DND-41 (cell line): ENCODE measurements at regions not wholly inside any gene's neighbourhood (a gene's known extent, or its start where the extent isn't known, plus 50 kb on each side); places are given as distances from the start of the nearest gene placed in this dataset.

Experiments
- ATAC-seq: fragments of 200-7000 bp; cut with Tn5 transposase; 3 replicates; pipeline ENCODE4 v1.9.1; 2021; ENCODE audit warnings: low read depth; ENCODE audit not compliant: insufficient read depth
- DNase-seq: peaks from one replicate; pipeline ENCODE4 v3.0.0-alpha.2; 2020
- H2AFZ ChIP-seq: 2 replicates; pipeline ENCODE4 v1.6.0; 2012; ENCODE audit warnings: low read depth, low read length
- H3K27ac ChIP-seq: 2 replicates; pipeline ENCODE4 v1.5.1; 2012; ENCODE audit warnings: low read length, inconsistent platforms
- H3K27me3 ChIP-seq: fragments of 200-600 bp; sonication (generic); 2 replicates; pipeline ENCODE4 v1.6.0; 2012; ENCODE audit warnings: low read length, mild to moderate bottlenecking, inconsistent platforms; ENCODE audit not compliant: insufficient read depth, poor library complexity
- H3K36me3 ChIP-seq: 2 replicates; pipeline ENCODE4 v1.5.1; 2012; ENCODE audit warnings: low read length, inconsistent platforms; ENCODE audit not compliant: insufficient read depth
- H3K4me1 ChIP-seq: 2 replicates; pipeline ENCODE4 v1.5.1; 2012; ENCODE audit warnings: mild to moderate bottlenecking, low read length; ENCODE audit not compliant: insufficient read depth
- H3K4me2 ChIP-seq: 2 replicates; pipeline ENCODE4 v1.6.0; 2012; ENCODE audit warnings: mild to moderate bottlenecking, moderate library complexity, low read length, inconsistent platforms; ENCODE audit not compliant: insufficient read depth
- H3K4me3 ChIP-seq, 2 experiments: fragments of 200-600 bp in 1 of 2; shearing (Covaris generic) in 1 of 2; 2 replicates each; pipeline ENCODE4 v1.5.1; 2012 to 2016; ENCODE audit warnings: inconsistent platforms in 2 of 2, low read length in 2 of 2, mild to moderate bottlenecking in 2 of 2, low read depth in 1 of 2, moderate library complexity in 1 of 2
- H3K79me2 ChIP-seq: 2 replicates; pipeline ENCODE4 v1.6.0; 2012; ENCODE audit warnings: low read length, inconsistent platforms; ENCODE audit not compliant: insufficient read depth
- H3K9ac ChIP-seq: 2 replicates; pipeline ENCODE4 v1.6.0; 2012; ENCODE audit warnings: low read depth, mild to moderate bottlenecking, inconsistent platforms, low read length, moderate library complexity
- H3K9me3 ChIP-seq: 2 replicates; pipeline ENCODE4 v1.5.1; 2012; ENCODE audit warnings: low read length, moderate library complexity, mild to moderate bottlenecking, inconsistent platforms; ENCODE audit not compliant: insufficient read depth, severe bottlenecking
- H4K20me1 ChIP-seq: 2 replicates; pipeline ENCODE4 v1.6.0; 2012; ENCODE audit warnings: low read length; ENCODE audit not compliant: insufficient read depth
- EZH2 ChIP-seq: IDR thresholded peaks from 3 replicates; pipeline ENCODE4 v1.6.1; 2012; ENCODE audit warnings: borderline replicate concordance, low read depth, mild to moderate bottlenecking, moderate library complexity, low read length, inconsistent platforms; ENCODE audit not compliant: severe bottlenecking
- TF ChIP-seq, protein P1 (sequence below): IDR thresholded peaks from 2 replicates; pipeline ENCODE4 v1.5.1; 2012; ENCODE audit warnings: borderline replicate concordance, low read length, moderate library complexity, mild to moderate bottlenecking; ENCODE audit not compliant: poor library complexity, severe bottlenecking; ENCODE audit errors: extremely low read depth

DNA sequence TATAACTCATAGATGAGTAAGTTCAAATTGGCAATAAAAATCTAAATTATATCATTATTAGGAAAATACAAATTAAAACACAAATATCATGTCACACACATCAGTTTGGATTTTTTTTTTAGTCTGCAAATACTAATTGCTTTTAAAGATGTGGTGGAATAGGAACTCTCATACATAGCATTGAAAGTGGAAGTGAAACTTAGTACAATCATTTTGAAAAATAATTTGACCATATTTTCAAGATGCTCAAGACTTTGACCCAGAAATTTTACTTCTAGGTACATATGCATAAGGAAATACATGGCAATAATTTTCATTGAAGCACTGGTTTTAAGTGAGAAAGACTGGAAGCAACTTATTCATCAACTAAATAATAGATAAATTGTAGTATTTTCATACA is 147.5 kb upstream of the SMIM31 start:
- Histone ChIP-seq H3K9me3 (no peaks in the 10 kb centered on the region), H3K79me2 (no peaks in the 10 kb centered on the region), H2AFZ (no peak overlapping the region), H3K4me3 (no peak overlapping the region), H3K4me2 (no peak overlapping the region), H3K27me3 (no peaks in the 10 kb centered on the region), H3K4me1 (no peaks in the 10 kb centered on the region), H4K20me1 (no peaks in the 10 kb centered on the region), H3K9ac (no peak overlapping the region), H3K27ac (no peak overlapping the region), H3K36me3 (no peaks in the 10 kb centered on the region)
- ATAC-seq, result no peak
- no peak for DNase-seq
- TF ChIP-seq EZH2, result no peak
- TF ChIP-seq, protein P1, sequence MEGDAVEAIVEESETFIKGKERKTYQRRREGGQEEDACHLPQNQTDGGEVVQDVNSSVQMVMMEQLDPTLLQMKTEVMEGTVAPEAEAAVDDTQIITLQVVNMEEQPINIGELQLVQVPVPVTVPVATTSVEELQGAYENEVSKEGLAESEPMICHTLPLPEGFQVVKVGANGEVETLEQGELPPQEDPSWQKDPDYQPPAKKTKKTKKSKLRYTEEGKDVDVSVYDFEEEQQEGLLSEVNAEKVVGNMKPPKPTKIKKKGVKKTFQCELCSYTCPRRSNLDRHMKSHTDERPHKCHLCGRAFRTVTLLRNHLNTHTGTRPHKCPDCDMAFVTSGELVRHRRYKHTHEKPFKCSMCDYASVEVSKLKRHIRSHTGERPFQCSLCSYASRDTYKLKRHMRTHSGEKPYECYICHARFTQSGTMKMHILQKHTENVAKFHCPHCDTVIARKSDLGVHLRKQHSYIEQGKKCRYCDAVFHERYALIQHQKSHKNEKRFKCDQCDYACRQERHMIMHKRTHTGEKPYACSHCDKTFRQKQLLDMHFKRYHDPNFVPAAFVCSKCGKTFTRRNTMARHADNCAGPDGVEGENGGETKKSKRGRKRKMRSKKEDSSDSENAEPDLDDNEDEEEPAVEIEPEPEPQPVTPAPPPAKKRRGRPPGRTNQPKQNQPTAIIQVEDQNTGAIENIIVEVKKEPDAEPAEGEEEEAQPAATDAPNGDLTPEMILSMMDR, result no peak

DNA sequence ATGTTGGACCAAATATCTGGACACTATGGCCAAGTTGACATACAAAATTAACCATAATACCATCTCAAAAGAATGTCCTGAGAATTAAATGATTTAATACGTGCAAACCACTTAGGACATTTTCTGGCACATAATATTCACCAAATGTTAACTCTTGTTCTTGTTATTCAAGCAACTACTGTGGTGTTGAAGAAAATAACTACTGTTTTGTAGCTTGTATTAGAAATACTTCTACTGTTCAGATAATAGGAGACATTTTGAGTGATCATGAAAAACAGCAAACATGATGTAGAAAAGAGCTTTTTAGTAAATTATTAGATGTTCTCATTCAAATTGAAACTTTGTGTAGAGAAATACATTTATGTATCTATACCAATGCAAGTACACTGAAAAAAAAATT is 140.7 kb upstream of the SMIM31 start:
- no peaks in the 10 kb centered on the region for H4K20me1 ChIP-seq
- no peak overlapping the region for H2AFZ ChIP-seq
- H3K27me3 ChIP-seq, result no peaks in the 10 kb centered on the region
- H3K79me2 ChIP-seq, result no peaks in the 10 kb centered on the region
- no peak overlapping the region for H3K4me2 ChIP-seq
- H3K36me3 ChIP-seq, result no peaks in the 10 kb centered on the region
- ATAC-seq, result no peak
- H3K9ac ChIP-seq, result no peak overlapping the region
- H3K27ac ChIP-seq, result no peak overlapping the region
- DNase-seq, result no peak
- no peaks in the 10 kb centered on the region for H3K9me3 ChIP-seq
- TF ChIP-seq EZH2, result no peak
- TF ChIP-seq, protein P1, result no peak
- no peaks in the 10 kb centered on the region for H3K4me1 ChIP-seq
- no peak overlapping the region for H3K4me3 ChIP-seq

DNA sequence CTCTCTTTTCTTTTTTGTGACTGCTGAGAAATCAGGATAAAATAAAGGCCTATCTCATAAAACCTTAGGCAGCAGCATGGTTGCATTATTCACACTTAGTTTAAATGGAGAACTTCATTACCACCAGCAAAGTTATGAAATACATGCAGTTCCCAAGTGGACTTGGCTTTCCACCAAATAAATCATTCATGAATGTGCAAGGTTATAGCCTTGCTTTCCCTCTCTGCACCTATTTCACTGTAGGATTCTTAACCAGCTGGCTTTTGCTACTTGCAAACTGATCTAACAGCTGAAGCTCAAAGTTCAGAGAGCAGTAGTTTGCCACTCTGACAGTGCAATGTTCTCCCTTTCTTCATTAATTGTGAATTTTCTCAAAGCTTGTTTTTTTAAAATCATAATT is 140.1 kb upstream of the SMIM31 start:
- H3K79me2 ChIP-seq, result no peaks in the 10 kb centered on the region
- no peak overlapping the region for H3K27ac ChIP-seq
- TF ChIP-seq, protein P1, result no peak
- no peak for TF ChIP-seq EZH2
- no peaks in the 10 kb centered on the region for H3K36me3 ChIP-seq
- H3K9ac ChIP-seq, result no peak overlapping the region
- H3K9me3 ChIP-seq, result no peaks in the 10 kb centered on the region
- no peak for ATAC-seq
- H3K4me3 ChIP-seq, result no peak overlapping the region
- no peaks in the 10 kb centered on the region for H3K4me1 ChIP-seq
- H3K4me2 ChIP-seq, result no peak overlapping the region
- DNase-seq, result no peak
- H2AFZ ChIP-seq, result no peak overlapping the region
- H3K27me3 ChIP-seq, result no peaks in the 10 kb centered on the region
- H4K20me1 ChIP-seq, result no peaks in the 10 kb centered on the region

DNA sequence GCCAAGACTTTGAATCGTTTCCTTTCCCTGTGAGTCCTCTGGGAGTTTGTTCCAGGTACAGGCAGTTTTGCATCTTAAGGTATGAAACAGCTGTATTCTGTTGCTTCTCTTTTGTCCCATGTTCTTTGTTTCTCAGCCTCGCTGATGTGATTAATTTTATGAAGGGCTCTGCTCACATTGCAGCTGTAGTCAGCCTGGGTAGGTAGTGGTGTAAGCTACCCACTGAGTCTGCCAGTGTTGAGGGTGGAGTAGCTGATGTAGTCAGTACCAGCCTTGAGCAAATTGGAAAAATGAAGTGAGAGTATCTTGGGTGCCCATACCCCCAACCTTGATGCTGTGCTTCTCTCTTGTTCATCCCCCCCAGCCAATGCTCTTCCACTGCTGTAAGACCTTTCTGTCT is 139.6 kb upstream of the SMIM31 start:
- Histone ChIP-seq H3K27ac (no peak overlapping the region), H3K27me3 (no peaks in the 10 kb centered on the region), H3K9ac (no peak overlapping the region), H2AFZ (no peak overlapping the region), H3K79me2 (no peaks in the 10 kb centered on the region), H3K4me2 (no peak overlapping the region), H4K20me1 (no peaks in the 10 kb centered on the region), H3K4me3 (no peak overlapping the region), H3K4me1 (no peaks in the 10 kb centered on the region), H3K36me3 (no peaks in the 10 kb centered on the region), H3K9me3 (no peaks in the 10 kb centered on the region)
- no peak for TF ChIP-seq EZH2
- TF ChIP-seq, protein P1, result no peak
- ATAC-seq (no peak), DNase-seq (no peak)
